H1 (cell line): ENCODE measurements at regions not wholly inside any gene's neighbourhood (a gene's known extent, or its start where the extent isn't known, plus 50 kb on each side); places are given as distances from the start of the nearest gene placed in this dataset.

Source experiments
- CTCF ChIA-PET: fragments of 300-600 bp; sonication (Branson Sonifier 250); formaldehyde crosslinking; loops from one replicate; lab custom pipeline; 2021; ENCODE audit not compliant: partially characterized antibody; lab: Charles Lee
- POLR2A ChIA-PET: fragments of 300-600 bp; sonication (Branson Sonifier 250); formaldehyde crosslinking; loops from one replicate; lab custom pipeline; 2021; ENCODE audit warnings: inconsistent platforms; ENCODE audit not compliant: partially characterized antibody; lab: Charles Lee
- DNase-seq, 2 experiments: peaks; one replicate each; pipeline versions ENCODE4 v3.0.0 to v3.0.0-alpha.2; 2010 to 2022; ENCODE audit warnings: low spot score in 2 of 2, low read depth in 1 of 2, mixed read lengths in 1 of 2
- FAIRE-seq: peaks from 2 replicates; lab custom pipeline; 2011; peaks lifted over from hg19 to GRCh38; lab: Jason Lieb, UNC
- H2AFZ ChIP-seq: 2 replicates; pipeline ENCODE4 v1.8.1; 2012; ENCODE audit warnings: low read length, inconsistent platforms
- H2AK5ac ChIP-seq: 2 replicates; pipeline ENCODE4 v1.6.1; 2013; ENCODE audit warnings: low read depth, low read length
- H2BK120ac ChIP-seq: replicated peaks from 2 replicates; pipeline ENCODE3; 2013; ENCODE audit warnings: low read depth, low read length, inconsistent platforms
- H2BK12ac ChIP-seq: 2 replicates; pipeline ENCODE4 v1.6.1; 2013; ENCODE audit warnings: low read depth, low read length
- H2BK15ac ChIP-seq: 2 replicates; pipeline ENCODE4 v1.6.1; 2013; ENCODE audit warnings: low read length
- H2BK20ac ChIP-seq: 2 replicates; pipeline ENCODE4 v1.6.1; 2013; ENCODE audit warnings: low read length
- H2BK5ac ChIP-seq: 2 replicates; pipeline ENCODE4 v1.6.1; 2013; ENCODE audit warnings: low read depth, low read length
- H3K14ac ChIP-seq: 2 replicates; pipeline ENCODE4 v1.6.1; 2013; ENCODE audit warnings: inconsistent platforms; ENCODE audit not compliant: insufficient read length
- H3K18ac ChIP-seq: 2 replicates; pipeline ENCODE4 v1.6.1; 2013; ENCODE audit warnings: low read length; ENCODE audit errors: extremely low read depth
- H3K23ac ChIP-seq: 2 replicates; pipeline ENCODE4 v1.6.1; 2013; ENCODE audit warnings: inconsistent platforms; ENCODE audit not compliant: insufficient read length
- H3K23me2 ChIP-seq: 2 replicates; pipeline ENCODE4 v1.6.1; 2013; ENCODE audit warnings: low read depth, low read length
- H3K27ac ChIP-seq: 2 replicates; pipeline ENCODE4 v1.6.1; 2011; ENCODE audit warnings: low read depth, low read length, inconsistent platforms
- H3K27me3 ChIP-seq, 4 experiments: replicated peaks in 1 of 4; 1 replicate in 1 of 4; 2 replicates in 3 of 4; pipeline versions ENCODE4 v1.6.1 to v1.8.1; 2011 to 2013; ENCODE audit warnings: low read length in 3 of 4, mild to moderate bottlenecking in 3 of 4, inconsistent platforms in 2 of 4, mixed read lengths in 2 of 4, moderate library complexity in 1 of 4; ENCODE audit not compliant: control insufficient read depth in 3 of 4, insufficient read depth in 3 of 4; ENCODE audit errors: extremely low read depth in 1 of 4
- H3K36me3 ChIP-seq, 4 experiments: 2 replicates each; pipeline versions ENCODE4 v1.6.1 to v1.8.1; 2011 to 2013; ENCODE audit warnings: mild to moderate bottlenecking in 4 of 4, low read length in 3 of 4, moderate library complexity in 2 of 4, control low read depth in 1 of 4, inconsistent platforms in 1 of 4; ENCODE audit not compliant: insufficient read depth in 4 of 4, control insufficient read depth in 2 of 4
- H3K4ac ChIP-seq: replicated peaks from 2 replicates; pipeline ENCODE3; 2013; ENCODE audit warnings: low read length, low read depth, mixed read lengths, inconsistent platforms; ENCODE audit not compliant: insufficient read length
- H3K4me1 ChIP-seq, 4 experiments: replicated peaks in 1 of 4; 1 replicate in 1 of 4; 2 replicates in 3 of 4; pipeline versions ENCODE4 v1.6.1 to v1.8.1; 2011 to 2013; ENCODE audit warnings: low read length in 3 of 4, inconsistent platforms in 2 of 4, mixed read lengths in 1 of 4; ENCODE audit not compliant: insufficient read depth in 4 of 4, control insufficient read depth in 3 of 4
- H3K4me2 ChIP-seq, 2 experiments: 2 replicates each; pipeline versions ENCODE4 v1.6.1 to v1.8.1; 2011 to 2013; ENCODE audit warnings: low read depth in 2 of 2, low read length in 2 of 2, control low read depth in 1 of 2, inconsistent platforms in 1 of 2, mild to moderate bottlenecking in 1 of 2; ENCODE audit not compliant: insufficient read depth in 1 of 2
- H3K4me3 ChIP-seq, 4 experiments: fragments of 200-600, 300-600 bp in 1 of 4; sonication (generic), shearing (Covaris generic), sonication (Bioruptor Twin) in 1 of 4; 2 replicates each; pipeline versions ENCODE4 v1.5.1 to v1.8.1; 2011 to 2016; ENCODE audit warnings: low read length in 4 of 4, low read depth in 3 of 4, control low read depth in 2 of 4, inconsistent platforms in 2 of 4, mild to moderate bottlenecking in 2 of 4, mixed read lengths in 1 of 4, moderate library complexity in 1 of 4; ENCODE audit not compliant: insufficient read depth in 2 of 4; ENCODE audit errors: extremely low read depth in 1 of 4
- H3K56ac ChIP-seq: replicated peaks from 2 replicates; pipeline ENCODE3; 2013; ENCODE audit warnings: low read depth, mild to moderate bottlenecking, mixed read lengths, low read length, inconsistent platforms; ENCODE audit not compliant: insufficient read length
- H3K79me1 ChIP-seq: 2 replicates; pipeline ENCODE4 v1.6.1; 2013; ENCODE audit warnings: low read depth, low read length, control low read depth
- H3K79me2 ChIP-seq, 2 experiments: 2 replicates each; pipeline versions ENCODE4 v1.6.1 to v1.8.1; 2012 to 2013; ENCODE audit warnings: low read length in 2 of 2, mild to moderate bottlenecking in 2 of 2, inconsistent platforms in 1 of 2; ENCODE audit not compliant: insufficient read depth in 2 of 2, control insufficient read depth in 1 of 2
- H3K9ac ChIP-seq, 4 experiments: replicated peaks in 1 of 4; 1 replicate in 1 of 4; 2 replicates in 3 of 4; pipeline versions ENCODE4 v1.6.1 to v1.8.1; 2011 to 2013; ENCODE audit warnings: low read depth in 3 of 4, low read length in 3 of 4, control low read depth in 2 of 4, mild to moderate bottlenecking in 2 of 4, moderate library complexity in 2 of 4, inconsistent platforms in 1 of 4; ENCODE audit errors: extremely low read depth in 1 of 4
- H3K9me3 ChIP-seq, 2 experiments: 2 replicates each; pipeline versions ENCODE4 v1.6.1 to v1.8.1; 2012 to 2013; ENCODE audit warnings: mild to moderate bottlenecking in 2 of 2, moderate library complexity in 2 of 2, control low read depth in 1 of 2, inconsistent platforms in 1 of 2, low read depth in 1 of 2, low read length in 1 of 2, mixed read lengths in 1 of 2; ENCODE audit not compliant: insufficient read depth in 2 of 2
- H4K20me1 ChIP-seq, 2 experiments: replicated peaks in 1 of 2; 2 replicates each; pipeline versions ENCODE3 to v1.8.1; 2011 to 2013; ENCODE audit warnings: inconsistent platforms in 2 of 2, low read length in 2 of 2, mild to moderate bottlenecking in 1 of 2; ENCODE audit not compliant: insufficient read depth in 2 of 2, control insufficient read depth in 1 of 2
- H4K5ac ChIP-seq: 2 replicates; pipeline ENCODE4 v1.6.1; 2013; ENCODE audit warnings: low read length, low read depth, mixed read lengths, inconsistent platforms; ENCODE audit not compliant: insufficient read length
- H4K8ac ChIP-seq: 2 replicates; pipeline ENCODE4 v1.8.0; 2013; ENCODE audit warnings: mild to moderate bottlenecking, moderate library complexity, low read length, inconsistent platforms; ENCODE audit not compliant: insufficient read depth; ENCODE audit errors: extremely low read depth
- H4K91ac ChIP-seq: replicated peaks from 2 replicates; pipeline ENCODE3; 2013; ENCODE audit warnings: low read length, mixed read lengths, inconsistent platforms; ENCODE audit not compliant: insufficient read length
- CHD1 ChIP-seq: IDR thresholded peaks from 2 replicates; pipeline ENCODE4 v1.6.1; 2012; ENCODE audit warnings: low read depth, low read length, improper control_type of control experiment
- CTBP2 ChIP-seq: IDR thresholded peaks from 2 replicates; pipeline ENCODE4 v1.7.0; 2011; ENCODE audit warnings: borderline replicate concordance, mild to moderate bottlenecking, moderate library complexity, mixed read lengths, low read length; ENCODE audit not compliant: insufficient read depth, insufficient read length
- EGR1 ChIP-seq: IDR thresholded peaks from 2 replicates; pipeline ENCODE4 v1.6.1; 2011; ENCODE audit warnings: low read depth, low read length, borderline replicate concordance
- SP1 ChIP-seq: IDR thresholded peaks from 2 replicates; pipeline ENCODE4 v1.6.1; 2011; ENCODE audit warnings: low read depth, low read length
- SP2 ChIP-seq: IDR thresholded peaks from 2 replicates; pipeline ENCODE4 v1.6.1; 2012; ENCODE audit warnings: mild to moderate bottlenecking, low read length, inconsistent platforms
- WGBS, 2 experiments: shearing (Covaris generic) in 1 of 2; methylation state at CpG; one replicate each; pipeline versions ENCODE4 v1.1.6 to v1.1.7; 2013 to 2015; ENCODE audit warnings: low lambda C conversion rate in 2 of 2, mixed read lengths in 2 of 2, inconsistent platforms in 1 of 2, low coverage in 1 of 2, missing lambda C conversion rate in 1 of 2; ENCODE audit not compliant: insufficient replicate concordance in 2 of 2, insufficient coverage in 1 of 2, insufficient read length in 1 of 2; ENCODE audit errors: extremely low coverage in 1 of 2, missing lambda C conversion rate in 1 of 2; 5-methylcytosine and 5-hydroxymethylcytosine counted together

DNA sequence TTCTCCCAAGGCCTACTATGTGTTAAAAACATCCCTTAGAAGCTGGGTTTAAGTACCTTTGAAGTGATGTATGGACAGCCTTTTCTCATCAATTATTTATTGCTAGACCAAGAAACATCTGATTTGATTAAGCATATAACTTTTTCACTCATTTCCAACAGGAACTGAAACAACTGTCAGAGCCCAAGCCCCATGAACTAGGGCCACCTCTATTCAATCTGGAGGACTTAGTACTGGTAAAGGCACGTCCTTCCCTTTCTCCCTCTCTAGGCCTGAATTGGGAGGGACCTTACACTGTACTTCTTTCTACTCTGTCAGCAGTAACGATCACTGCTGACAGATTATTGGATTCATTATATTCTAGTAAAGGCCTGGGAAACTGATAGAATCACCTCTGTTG lies 612.0 kb upstream of the CDH8 start:
- no peak for DNase-seq
- FAIRE-seq, result no peak
- CTCF ChIA-PET, result no interaction called here

More for the DNA sequence above, 612.0 kb upstream of the CDH8 start:
- 84% methylated on average over 2 of the region's 2 CpGs; no CpG with 5 or more reads in 1 of the 2 experiments for WGBS, 2 experiments
- POLR2A ChIA-PET, result no interaction called here
- Histone ChIP-seq H3K56ac (no peak overlapping the region), H3K9me3 (no peaks in the 10 kb centered on the region), H2BK20ac (no peak overlapping the region), H3K4me2 (no peak overlapping the region), H2BK15ac (no peak overlapping the region), H3K27me3 (no peaks in the 10 kb centered on the region), H3K79me1 (no peaks in the 10 kb centered on the region), H3K23me2 (no peaks in the 10 kb centered on the region), H2AK5ac (no peak overlapping the region), H3K18ac (no peak overlapping the region), H3K14ac (no peak overlapping the region), H3K4me1 (no peaks in the 10 kb centered on the region), H4K8ac (no peak overlapping the region), H3K79me2 (no peaks in the 10 kb centered on the region), H2BK120ac (no peak overlapping the region), H3K9ac (no peak overlapping the region), H3K27ac (no peak overlapping the region), H2BK5ac (no peak overlapping the region), H4K20me1 (no peaks in the 10 kb centered on the region), H3K4ac (no peak overlapping the region), H4K5ac (no peak overlapping the region), H2BK12ac (no peak overlapping the region), H4K91ac (no peak overlapping the region), H2AFZ (no peak overlapping the region), H3K4me3 (no peak overlapping the region), H3K36me3 (no peaks in the 10 kb centered on the region), H3K23ac (no peak overlapping the region)
- no peak for TF ChIP-seq EGR1
- TF ChIP-seq SP2, result no peak
- no peak for TF ChIP-seq CTBP2
- TF ChIP-seq CHD1, result no peak
- TF ChIP-seq SP1, result no peak
